Hematopoietic multipotent progenitor cell treated with erythropoietin and hydrocortisone succinate and interleukin-3 and kit ligand, for 6 days (in vitro differentiated cells): ENCODE measurements at regions not wholly inside any gene's neighbourhood (a gene's known extent, or its start where the extent isn't known, plus 50 kb on each side); places are given as distances from the start of the nearest gene placed in this dataset.
"Not testable (repeated sequence)": the region's sequence is repeated elsewhere in the genome, so short reads cannot be mapped to it uniquely, and the experiment has no call there.

Experiments
- DNase-seq: peaks from one replicate; pipeline ENCODE4 v3.0.0-alpha.2; 2015

DNA sequence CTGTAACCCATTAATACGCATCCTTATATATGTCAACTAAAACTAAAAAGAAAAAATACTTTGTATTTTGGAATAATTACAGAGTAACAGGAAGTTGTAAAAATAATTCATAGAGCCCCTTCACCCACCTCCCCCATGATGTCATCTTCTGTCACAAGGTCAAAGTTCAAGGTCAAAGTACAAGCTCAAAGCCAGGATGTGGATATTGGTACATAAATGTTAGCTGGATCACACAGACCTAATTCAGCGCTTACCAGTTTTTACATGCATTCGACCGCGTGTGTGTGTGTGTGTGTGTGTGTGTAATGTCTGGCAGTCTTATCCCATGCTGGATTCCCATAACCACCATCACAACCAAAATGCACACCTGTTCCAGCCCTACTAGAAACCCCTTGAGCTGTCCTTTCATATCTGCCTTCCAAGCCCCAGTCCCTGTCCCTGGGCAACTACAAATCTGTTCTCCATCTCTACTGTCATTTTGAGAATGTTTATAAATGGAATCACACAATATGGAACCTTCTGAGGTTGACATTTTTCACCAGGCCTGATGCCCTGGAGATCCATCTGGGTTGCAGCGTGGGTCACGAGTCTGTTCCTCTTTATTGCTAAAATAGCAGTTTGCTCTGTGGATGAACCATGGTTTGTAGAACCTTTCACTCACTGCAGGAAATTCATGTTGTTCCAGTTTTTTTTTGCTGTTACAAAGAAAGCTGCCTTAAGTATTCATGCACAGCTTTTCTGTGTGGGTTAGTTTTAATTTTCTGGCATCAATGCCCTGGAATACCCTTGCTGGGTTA lies 153.6 kb upstream of the PITRM1 start:
- DNase-seq, result no peak

GRCh38 chr10:3324612-3325038 lies 152.0 kb upstream of the PITRM1 start:
- DNase-seq, result no peak

- no peak for DNase-seq
Measured at GRCh38 chr10:3323865-3324498, 151.4 kb upstream of the PITRM1 start.

GRCh38 chr10:3321123-3321522 lies 148.5 kb upstream of the PITRM1 start:
- no peak for DNase-seq

- no peak for DNase-seq
Measured at GRCh38 chr10:3319811-3320226, 147.2 kb upstream of the PITRM1 start.

DNA sequence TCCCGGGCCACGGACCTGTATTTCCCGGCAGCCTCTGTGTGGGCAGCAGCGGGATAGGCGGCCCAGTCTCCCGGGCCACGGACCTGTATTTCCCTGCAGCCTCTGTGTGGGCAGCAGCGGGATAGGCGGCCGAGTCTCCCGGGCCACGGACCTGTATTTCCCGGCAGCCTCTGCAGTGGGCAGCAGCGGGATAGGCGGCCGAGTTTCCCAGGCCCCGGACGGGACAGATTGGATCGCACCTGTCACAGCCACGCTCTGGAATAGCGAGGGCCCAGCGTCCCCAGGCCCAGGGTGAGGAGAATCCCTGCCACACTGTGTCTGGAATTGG lies 145.9 kb upstream of the PITRM1 start:
- DNase-seq, result not testable (repeated sequence)

- not testable (repeated sequence) for DNase-seq
Measured at GRCh38 chr10:3317553-3318479, 145.2 kb upstream of the PITRM1 start.

- not testable (repeated sequence) for DNase-seq
Measured at GRCh38 chr10:3314445-3315085, 142.0 kb upstream of the PITRM1 start.

GRCh38 chr10:3313784-3314444 lies 141.3 kb upstream of the PITRM1 start:
- peak; percentile 65 for DNase-seq

DNA sequence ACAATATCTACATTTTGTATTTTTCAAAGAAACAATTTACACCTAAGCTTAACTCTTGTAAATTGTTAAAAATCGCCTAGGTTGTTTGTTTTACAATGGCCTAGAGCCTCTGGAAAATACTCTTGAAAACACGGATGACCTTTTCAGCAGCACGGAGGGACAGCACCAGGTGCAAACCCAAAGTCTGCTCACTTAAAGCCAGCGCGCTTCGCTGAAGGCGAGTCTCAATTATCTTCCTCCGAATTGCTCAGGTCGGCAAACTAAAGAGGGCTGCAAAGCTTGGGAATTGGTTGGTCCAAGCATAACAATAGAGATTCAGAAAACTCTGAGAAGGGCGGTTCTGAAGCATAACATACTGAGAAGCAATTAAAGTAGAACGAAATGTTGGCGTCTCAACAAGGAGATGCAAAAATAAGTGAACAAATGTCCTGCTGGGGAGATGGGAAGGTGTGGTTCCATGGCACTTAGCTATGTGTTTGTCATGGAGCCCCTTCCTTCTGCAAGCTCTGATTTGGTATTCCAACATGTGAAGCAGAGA lies 139.9 kb upstream of the PITRM1 start:
- DNase-seq, result no peak

- no peak for DNase-seq
Measured at GRCh38 chr10:3310016-3310784, 137.6 kb upstream of the PITRM1 start.

DNA sequence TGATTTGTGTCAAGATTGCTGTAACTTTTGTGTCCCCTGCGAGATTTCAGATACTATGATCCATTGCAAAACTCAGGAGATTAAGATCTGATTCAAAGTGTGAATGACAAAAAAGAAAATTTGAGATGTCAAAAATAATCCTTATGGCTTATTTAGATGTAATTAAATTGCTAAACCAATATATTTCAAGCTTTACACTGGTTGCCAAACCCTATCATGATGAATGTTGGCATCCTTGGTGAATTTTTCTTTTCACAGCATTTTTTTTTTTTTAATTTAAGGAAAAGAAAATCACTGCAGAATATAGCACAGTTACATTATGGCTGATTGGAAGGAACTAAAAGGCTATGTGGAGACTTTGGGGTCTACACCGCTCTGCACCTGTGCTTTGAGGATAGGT lies 133.5 kb upstream of the PITRM1 start:
- no peak for DNase-seq

DNA sequence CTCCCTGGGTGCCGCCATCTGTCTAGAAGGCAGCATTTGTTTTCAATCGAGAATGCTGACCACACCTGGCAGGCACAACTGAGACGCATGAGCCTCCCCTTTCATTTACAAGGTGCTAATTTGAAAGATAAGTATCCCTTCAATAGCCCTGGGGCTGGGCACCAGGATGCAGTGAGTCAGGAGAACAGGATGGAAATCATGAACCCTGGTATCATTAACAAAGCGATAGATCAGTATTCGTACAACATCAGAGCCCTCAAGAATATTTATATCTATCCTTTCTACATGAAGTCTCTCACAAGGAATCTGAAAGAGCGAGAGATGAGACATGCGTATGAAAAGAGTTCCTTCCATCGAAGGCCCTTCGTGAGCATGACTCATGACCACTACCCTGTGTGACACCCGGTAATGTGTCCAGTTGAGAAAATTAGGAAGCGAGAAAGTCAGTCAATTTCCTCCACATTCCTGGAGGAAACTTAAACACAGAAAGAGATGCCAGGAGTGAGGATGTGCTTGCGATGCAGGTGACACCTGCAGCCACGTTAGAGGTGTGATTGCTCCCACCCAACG lies 123.1 kb upstream of the PITRM1 start:
- DNase-seq, result no peak

- no peak for DNase-seq
Measured at GRCh38 chr10:3294919-3295581, 122.5 kb upstream of the PITRM1 start.

GRCh38 chr10:3293581-3294431 lies 121.2 kb upstream of the PITRM1 start:
- DNase-seq, result no peak

GRCh38 chr10:3292636-3293035 lies 120.1 kb upstream of the PITRM1 start:
- no peak for DNase-seq

DNA sequence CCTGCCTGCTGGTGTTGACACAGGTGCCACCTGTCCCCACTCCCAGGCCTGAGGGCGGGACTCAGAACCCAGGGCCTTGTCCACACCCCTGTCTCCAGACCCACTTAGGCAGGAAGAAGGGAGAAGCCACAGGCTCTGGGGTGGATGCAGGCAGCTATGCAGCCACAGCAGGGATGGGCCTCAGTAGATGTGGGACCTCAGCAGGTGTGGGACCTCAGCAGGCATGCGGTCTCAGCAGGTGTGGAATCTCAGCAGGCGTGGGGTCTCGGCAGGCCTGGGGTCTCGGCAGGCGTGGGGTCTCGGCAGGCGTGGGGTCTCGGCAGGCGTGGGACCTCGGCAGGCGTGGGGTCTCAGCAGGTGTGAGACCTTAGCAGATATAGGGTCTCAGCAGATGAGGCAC lies 118.0 kb upstream of the PITRM1 start:
- DNase-seq, result no peak

GRCh38 chr10:3287572-3288445 lies 115.2 kb upstream of the PITRM1 start:
- no peak for DNase-seq

DNA sequence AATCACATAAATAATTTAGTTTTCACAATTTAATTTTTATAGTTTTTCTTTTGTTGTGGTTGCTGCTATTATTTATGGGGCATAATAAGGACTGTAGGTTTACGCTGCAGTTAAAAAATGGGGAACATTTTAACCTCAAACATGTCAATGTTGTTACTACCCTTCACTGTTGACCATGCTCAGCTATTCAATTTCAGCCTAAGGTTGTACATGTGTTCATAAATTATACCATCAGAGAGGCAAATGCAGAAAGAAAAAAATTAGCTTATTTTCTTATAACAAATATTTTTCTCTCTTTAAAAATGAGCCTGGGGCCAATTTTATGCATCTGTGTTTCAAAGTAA lies 110.1 kb upstream of the PITRM1 start:
- DNase-seq, result no peak
